Stimulated activated CD4-positive, alpha-beta T cell treated with anti-CD3 and anti-CD28 coated beads, TNF-alpha, amount 100 ng/mL, for 1 hour (primary cell): ENCODE measurements at regions not wholly inside any gene's neighbourhood (a gene's known extent, or its start where the extent isn't known, plus 50 kb on each side); places are given as distances from the start of the nearest gene placed in this dataset.
"Not testable (repeated sequence)": the region's sequence is repeated elsewhere in the genome, so short reads cannot be mapped to it uniquely, and the experiment has no call there.

ENCODE experiments used
- DNase-seq, 3 donors: peaks; one replicate each; pipeline ENCODE4 v3.0.0-alpha.2; 2020; ENCODE audit warnings: low read depth in 3 of 3, low spot score in 1 of 3

- no peak for DNase-seq
These were observed 477.9 kb downstream of the MN1 start for GRCh38 chr22:27323661-27324060.

- DNase-seq = not testable (repeated sequence)
These were observed 476.6 kb downstream of the MN1 start for GRCh38 chr22:27324908-27325307.

- DNase-seq = no peak
These were observed 474.1 kb downstream of the MN1 start for GRCh38 chr22:27327497-27327896.

GRCh38 chr22:27327981-27328721 lies 473.4 kb downstream of the MN1 start:
- no peak for DNase-seq

- DNase-seq = no peak
These were observed 472.3 kb downstream of the MN1 start for GRCh38 chr22:27329131-27329850.

GRCh38 chr22:27329966-27330645 lies 471.4 kb downstream of the MN1 start:
- DNase-seq = no peak

- DNase-seq = no peak
These were observed 469.9 kb downstream of the MN1 start for GRCh38 chr22:27331526-27332281.

- no peak for DNase-seq
These were observed 466.4 kb downstream of the MN1 start for GRCh38 chr22:27335102-27335660.

- no peak for DNase-seq
These were observed 465.1 kb downstream of the MN1 start for GRCh38 chr22:27336151-27337090.

- no peak for DNase-seq
These were observed 463.9 kb downstream of the MN1 start for GRCh38 chr22:27337676-27338075.

- DNase-seq = no peak
These were observed 461.5 kb downstream of the MN1 start for GRCh38 chr22:27340047-27340446.

GRCh38 chr22:27344546-27344945 lies 457.0 kb downstream of the MN1 start:
- DNase-seq = no peak

- DNase-seq = no peak
These were observed 455.9 kb downstream of the MN1 start for GRCh38 chr22:27345691-27346090.

- DNase-seq = no peak
These were observed 453.6 kb downstream of the MN1 start for GRCh38 chr22:27347951-27348350.

- DNase-seq = no peak
These were observed 452.9 kb downstream of the MN1 start for GRCh38 chr22:27348634-27349033.

- DNase-seq = no peak
These were observed 452.1 kb downstream of the MN1 start for GRCh38 chr22:27349456-27349855.

- no peak for DNase-seq
These were observed 451.2 kb downstream of the MN1 start for GRCh38 chr22:27350306-27350705.

- no peak for DNase-seq
These were observed 449.1 kb downstream of the MN1 start for GRCh38 chr22:27352426-27352825.

- DNase-seq = no peak
These were observed 443.3 kb downstream of the MN1 start for GRCh38 chr22:27358096-27358870.
